ENCODE measurements at regions not wholly inside any gene's neighbourhood (a gene's known extent, or its start where the extent isn't known, plus 50 kb on each side); places are given as distances from the start of the nearest gene placed in this dataset.

DNA sequence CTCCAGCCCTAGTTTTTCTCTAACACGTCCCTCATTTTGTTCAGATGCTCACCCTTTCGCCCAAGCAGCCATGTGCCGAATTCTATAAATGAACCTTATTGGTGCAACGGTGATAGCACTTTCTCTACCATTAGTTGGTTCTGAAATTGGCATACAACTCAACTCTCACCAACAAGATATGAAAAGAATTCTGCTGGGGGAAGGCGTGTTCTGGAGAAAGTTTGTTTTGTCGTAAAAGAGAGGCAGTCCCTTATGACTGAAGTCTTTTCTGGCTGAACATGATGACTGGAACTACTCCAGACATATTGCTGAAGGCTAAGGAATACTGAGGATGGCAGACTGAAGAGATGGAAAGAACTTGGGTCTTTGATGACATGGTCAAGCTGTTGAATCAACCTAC, 91.8 kb upstream of the UBE2E2 start:
- peaks cover 9% of the 10 kb centered on the region for H3K4me1 Mint-ChIP-seq
- no peak overlapping the region for H3K27ac Mint-ChIP-seq
- no peaks in the 10 kb centered on the region for H3K9me3 Mint-ChIP-seq
- DNase-seq (ENCODE audit: low spot score) = no peak
- H3K4me3 Mint-ChIP-seq = no peak overlapping the region
- TF ChIP-seq HMGA2 (CRISPR knock-in tag; IDR thresholded peaks at IDR 0.05) (no peak), SMAD3 (CRISPR knock-in tag; IDR thresholded peaks at IDR 0.05; ENCODE audit: borderline replicate concordance) (no peak), JAZF1 (CRISPR knock-in tag; IDR thresholded peaks at IDR 0.05) (no peak), TP53 (CRISPR knock-in tag; IDR thresholded peaks at IDR 0.05) (no peak), ZNF138 (CRISPR knock-in tag; conservative IDR thresholded peaks at IDR 0.05) (no peak), ZNF416 (CRISPR knock-in tag; IDR thresholded peaks at IDR 0.05) (no peak), KAT7 (CRISPR knock-in tag; IDR thresholded peaks at IDR 0.05; ENCODE audit: borderline replicate concordance) (no peak), GTF2I (CRISPR knock-in tag; conservative IDR thresholded peaks at IDR 0.05) (no peak), SP1 (CRISPR knock-in tag; conservative IDR thresholded peaks at IDR 0.05) (no peak), ZNF219 (CRISPR knock-in tag; IDR thresholded peaks at IDR 0.05; ENCODE audit: borderline replicate concordance) (no peak)
- TF ChIP-seq, protein P1, sequence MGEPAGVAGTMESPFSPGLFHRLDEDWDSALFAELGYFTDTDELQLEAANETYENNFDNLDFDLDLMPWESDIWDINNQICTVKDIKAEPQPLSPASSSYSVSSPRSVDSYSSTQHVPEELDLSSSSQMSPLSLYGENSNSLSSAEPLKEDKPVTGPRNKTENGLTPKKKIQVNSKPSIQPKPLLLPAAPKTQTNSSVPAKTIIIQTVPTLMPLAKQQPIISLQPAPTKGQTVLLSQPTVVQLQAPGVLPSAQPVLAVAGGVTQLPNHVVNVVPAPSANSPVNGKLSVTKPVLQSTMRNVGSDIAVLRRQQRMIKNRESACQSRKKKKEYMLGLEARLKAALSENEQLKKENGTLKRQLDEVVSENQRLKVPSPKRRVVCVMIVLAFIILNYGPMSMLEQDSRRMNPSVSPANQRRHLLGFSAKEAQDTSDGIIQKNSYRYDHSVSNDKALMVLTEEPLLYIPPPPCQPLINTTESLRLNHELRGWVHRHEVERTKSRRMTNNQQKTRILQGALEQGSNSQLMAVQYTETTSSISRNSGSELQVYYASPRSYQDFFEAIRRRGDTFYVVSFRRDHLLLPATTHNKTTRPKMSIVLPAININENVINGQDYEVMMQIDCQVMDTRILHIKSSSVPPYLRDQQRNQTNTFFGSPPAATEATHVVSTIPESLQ (CRISPR knock-in tag; IDR thresholded peaks at IDR 0.05) = no peak
- TF ChIP-seq, protein P2, sequence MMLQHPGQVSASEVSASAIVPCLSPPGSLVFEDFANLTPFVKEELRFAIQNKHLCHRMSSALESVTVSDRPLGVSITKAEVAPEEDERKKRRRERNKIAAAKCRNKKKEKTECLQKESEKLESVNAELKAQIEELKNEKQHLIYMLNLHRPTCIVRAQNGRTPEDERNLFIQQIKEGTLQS (CRISPR knock-in tag; conservative IDR thresholded peaks at IDR 0.05) = no peak
- TF ChIP-seq, protein P3, sequence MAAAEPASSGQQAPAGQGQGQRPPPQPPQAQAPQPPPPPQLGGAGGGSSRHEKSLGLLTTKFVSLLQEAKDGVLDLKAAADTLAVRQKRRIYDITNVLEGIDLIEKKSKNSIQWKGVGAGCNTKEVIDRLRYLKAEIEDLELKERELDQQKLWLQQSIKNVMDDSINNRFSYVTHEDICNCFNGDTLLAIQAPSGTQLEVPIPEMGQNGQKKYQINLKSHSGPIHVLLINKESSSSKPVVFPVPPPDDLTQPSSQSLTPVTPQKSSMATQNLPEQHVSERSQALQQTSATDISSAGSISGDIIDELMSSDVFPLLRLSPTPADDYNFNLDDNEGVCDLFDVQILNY (CRISPR knock-in tag; IDR thresholded peaks at IDR 0.05) = no peak
- TF ChIP-seq, protein P4, sequence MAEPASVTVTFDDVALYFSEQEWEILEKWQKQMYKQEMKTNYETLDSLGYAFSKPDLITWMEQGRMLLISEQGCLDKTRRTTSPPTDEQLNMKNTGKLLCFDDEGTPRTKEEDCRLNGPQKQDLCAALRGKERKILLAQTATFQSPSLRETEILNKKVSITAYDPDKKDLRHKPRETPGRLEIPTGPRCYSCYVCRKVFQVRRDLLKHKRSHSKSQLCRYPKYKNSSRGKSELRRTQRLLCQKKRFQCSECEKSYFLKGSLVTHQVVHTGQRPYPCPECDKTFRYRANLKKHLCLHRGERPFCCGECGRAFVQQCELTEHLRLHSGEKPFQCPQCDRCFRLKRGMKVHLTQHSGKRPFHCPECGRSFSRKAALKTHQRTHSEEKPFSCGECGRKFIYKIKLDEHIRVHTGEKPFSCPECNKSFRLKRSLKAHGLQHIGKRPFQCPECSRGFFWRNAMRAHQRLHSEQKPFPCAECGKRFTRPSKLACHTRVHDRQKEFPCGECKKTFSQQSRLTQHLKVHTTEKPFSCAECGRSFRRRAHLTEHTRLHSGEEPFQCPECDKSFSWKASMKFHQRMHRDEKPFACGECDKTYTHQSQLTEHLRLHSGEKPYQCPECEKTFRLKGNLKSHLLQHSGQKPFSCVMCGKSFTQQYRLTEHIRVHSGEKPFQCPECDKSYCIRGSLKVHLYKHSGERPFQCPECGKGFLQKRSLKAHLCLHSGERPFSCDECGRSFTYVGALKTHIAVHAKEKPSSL (CRISPR knock-in tag; conservative IDR thresholded peaks at IDR 0.05) = no peak
- TF ChIP-seq, protein P5, sequence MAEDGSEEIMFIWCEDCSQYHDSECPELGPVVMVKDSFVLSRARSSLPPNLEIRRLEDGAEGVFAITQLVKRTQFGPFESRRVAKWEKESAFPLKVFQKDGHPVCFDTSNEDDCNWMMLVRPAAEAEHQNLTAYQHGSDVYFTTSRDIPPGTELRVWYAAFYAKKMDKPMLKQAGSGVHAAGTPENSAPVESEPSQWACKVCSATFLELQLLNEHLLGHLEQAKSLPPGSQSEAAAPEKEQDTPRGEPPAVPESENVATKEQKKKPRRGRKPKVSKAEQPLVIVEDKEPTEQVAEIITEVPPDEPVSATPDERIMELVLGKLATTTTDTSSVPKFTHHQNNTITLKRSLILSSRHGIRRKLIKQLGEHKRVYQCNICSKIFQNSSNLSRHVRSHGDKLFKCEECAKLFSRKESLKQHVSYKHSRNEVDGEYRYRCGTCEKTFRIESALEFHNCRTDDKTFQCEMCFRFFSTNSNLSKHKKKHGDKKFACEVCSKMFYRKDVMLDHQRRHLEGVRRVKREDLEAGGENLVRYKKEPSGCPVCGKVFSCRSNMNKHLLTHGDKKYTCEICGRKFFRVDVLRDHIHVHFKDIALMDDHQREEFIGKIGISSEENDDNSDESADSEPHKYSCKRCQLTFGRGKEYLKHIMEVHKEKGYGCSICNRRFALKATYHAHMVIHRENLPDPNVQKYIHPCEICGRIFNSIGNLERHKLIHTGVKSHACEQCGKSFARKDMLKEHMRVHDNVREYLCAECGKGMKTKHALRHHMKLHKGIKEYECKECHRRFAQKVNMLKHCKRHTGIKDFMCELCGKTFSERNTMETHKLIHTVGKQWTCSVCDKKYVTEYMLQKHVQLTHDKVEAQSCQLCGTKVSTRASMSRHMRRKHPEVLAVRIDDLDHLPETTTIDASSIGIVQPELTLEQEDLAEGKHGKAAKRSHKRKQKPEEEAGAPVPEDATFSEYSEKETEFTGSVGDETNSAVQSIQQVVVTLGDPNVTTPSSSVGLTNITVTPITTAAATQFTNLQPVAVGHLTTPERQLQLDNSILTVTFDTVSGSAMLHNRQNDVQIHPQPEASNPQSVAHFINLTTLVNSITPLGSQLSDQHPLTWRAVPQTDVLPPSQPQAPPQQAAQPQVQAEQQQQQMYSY (CRISPR knock-in tag; IDR thresholded peaks at IDR 0.05) = no peak
- TF ChIP-seq, protein P6, sequence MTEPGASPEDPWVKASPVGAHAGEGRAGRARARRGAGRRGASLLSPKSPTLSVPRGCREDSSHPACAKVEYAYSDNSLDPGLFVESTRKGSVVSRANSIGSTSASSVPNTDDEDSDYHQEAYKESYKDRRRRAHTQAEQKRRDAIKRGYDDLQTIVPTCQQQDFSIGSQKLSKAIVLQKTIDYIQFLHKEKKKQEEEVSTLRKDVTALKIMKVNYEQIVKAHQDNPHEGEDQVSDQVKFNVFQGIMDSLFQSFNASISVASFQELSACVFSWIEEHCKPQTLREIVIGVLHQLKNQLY (CRISPR knock-in tag; IDR thresholded peaks at IDR 0.05) = no peak
- no peak for ATAC-seq
- H3K36me3 Mint-ChIP-seq = no peaks in the 10 kb centered on the region
- CTCF ChIA-PET = no interaction called here
- POLR2A ChIA-PET = no interaction called here
- no peaks in the 10 kb centered on the region for H3K27me3 Mint-ChIP-seq (ENCODE audit: low read depth)

DNA sequence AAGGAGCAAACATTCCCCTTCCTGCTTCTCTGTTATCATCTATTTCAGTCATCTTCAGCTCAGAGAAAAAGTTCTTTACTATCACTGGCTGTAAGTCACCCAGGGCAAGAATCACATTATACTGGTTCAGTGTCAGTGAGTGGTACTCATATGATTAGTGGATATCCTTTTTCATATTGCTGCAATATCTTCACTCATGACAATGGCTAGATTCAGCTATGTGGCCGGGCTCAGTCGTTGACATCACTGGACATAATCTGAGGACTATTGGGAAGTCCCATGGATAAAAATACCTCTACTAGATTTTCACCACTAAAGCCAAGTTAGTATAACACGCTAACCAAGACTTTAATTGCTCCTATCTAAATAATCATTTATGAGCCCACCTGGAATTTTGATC, 91.3 kb upstream of the UBE2E2 start:
- no peaks in the 10 kb centered on the region for H3K27me3 Mint-ChIP-seq (ENCODE audit: low read depth)
- no peak for DNase-seq (ENCODE audit: low spot score)
- peaks cover 5% of the 10 kb centered on the region for H3K4me1 Mint-ChIP-seq
- no peaks in the 10 kb centered on the region for H3K9me3 Mint-ChIP-seq
- no peak overlapping the region for H3K4me3 Mint-ChIP-seq
- ATAC-seq = no peak
- POLR2A ChIA-PET = no interaction called here
- H3K27ac Mint-ChIP-seq = no peak overlapping the region
- H3K36me3 Mint-ChIP-seq = no peaks in the 10 kb centered on the region
- TF ChIP-seq, protein P7, sequence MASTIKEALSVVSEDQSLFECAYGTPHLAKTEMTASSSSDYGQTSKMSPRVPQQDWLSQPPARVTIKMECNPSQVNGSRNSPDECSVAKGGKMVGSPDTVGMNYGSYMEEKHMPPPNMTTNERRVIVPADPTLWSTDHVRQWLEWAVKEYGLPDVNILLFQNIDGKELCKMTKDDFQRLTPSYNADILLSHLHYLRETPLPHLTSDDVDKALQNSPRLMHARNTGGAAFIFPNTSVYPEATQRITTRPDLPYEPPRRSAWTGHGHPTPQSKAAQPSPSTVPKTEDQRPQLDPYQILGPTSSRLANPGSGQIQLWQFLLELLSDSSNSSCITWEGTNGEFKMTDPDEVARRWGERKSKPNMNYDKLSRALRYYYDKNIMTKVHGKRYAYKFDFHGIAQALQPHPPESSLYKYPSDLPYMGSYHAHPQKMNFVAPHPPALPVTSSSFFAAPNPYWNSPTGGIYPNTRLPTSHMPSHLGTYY (CRISPR knock-in tag; IDR thresholded peaks at IDR 0.05) = no peak
- TF ChIP-seq ZBTB21 (CRISPR knock-in tag; IDR thresholded peaks at IDR 0.05; ENCODE audit: borderline replicate concordance) = no peak
- no peak for TF ChIP-seq TEAD4 (CRISPR knock-in tag; IDR thresholded peaks at IDR 0.05)
- TF ChIP-seq, protein P8, sequence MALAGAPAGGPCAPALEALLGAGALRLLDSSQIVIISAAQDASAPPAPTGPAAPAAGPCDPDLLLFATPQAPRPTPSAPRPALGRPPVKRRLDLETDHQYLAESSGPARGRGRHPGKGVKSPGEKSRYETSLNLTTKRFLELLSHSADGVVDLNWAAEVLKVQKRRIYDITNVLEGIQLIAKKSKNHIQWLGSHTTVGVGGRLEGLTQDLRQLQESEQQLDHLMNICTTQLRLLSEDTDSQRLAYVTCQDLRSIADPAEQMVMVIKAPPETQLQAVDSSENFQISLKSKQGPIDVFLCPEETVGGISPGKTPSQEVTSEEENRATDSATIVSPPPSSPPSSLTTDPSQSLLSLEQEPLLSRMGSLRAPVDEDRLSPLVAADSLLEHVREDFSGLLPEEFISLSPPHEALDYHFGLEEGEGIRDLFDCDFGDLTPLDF (CRISPR knock-in tag; IDR thresholded peaks at IDR 0.05) = no peak
- CTCF ChIA-PET = no interaction called here

All from WTC11 (cell line).